K562 (cell line): ENCODE measurements at regions not wholly inside any gene's neighbourhood (a gene's known extent, or its start where the extent isn't known, plus 50 kb on each side); places are given as distances from the start of the nearest gene placed in this dataset.

Experiments used
- ATAC-seq: fragments of 200-7000 bp; cut with Tn5 transposase; 3 replicates; pipeline ENCODE4 v1.9.1; 2020; ENCODE audit warnings: moderate library complexity
- BruUV-seq: library from RNA; stranded (reverse); fragments of 400-500 nt; replicated peaks from 2 replicates; lab custom pipeline; 2021; lab: Mats Ljungman, UMichigan
- CTCF ChIA-PET: fragments of 300-600 bp; formaldehyde crosslinking; extraction: SDS; loops from one replicate; lab custom pipeline; 2021; ENCODE audit warnings: low intra/inter-chr PET ratio; lab: Yijun Ruan, JAX
- POLR2A ChIA-PET: fragments of 300-600, 350-650 bp; sonication (Branson Sonifier 250); formaldehyde crosslinking; extraction: SDS; loops from one replicate; lab custom pipeline; 2021; ENCODE audit warnings: antibody characterized with exemption, inconsistent platforms; lab: Yijun Ruan, JAX
- DNase-seq, 4 experiments: peaks; one replicate each; pipeline versions ENCODE4 v3.0.0 to v3.0.0-alpha.2; 2011 to 2018; ENCODE audit warnings: low spot score in 3 of 4, mixed read lengths in 3 of 4; ENCODE audit errors: extremely low read depth in 1 of 4
- FAIRE-seq: peaks from 2 replicates; lab custom pipeline; 2011; peaks lifted over from hg19 to GRCh38; lab: Jason Lieb, UNC
- H2AFZ ChIP-seq: 2 replicates; pipeline ENCODE4 v1.6.0; 2011; ENCODE audit warnings: low read depth, low read length, control low read depth, inconsistent platforms
- H3K27ac ChIP-seq: fragments of 200-600 bp; 3 replicates; pipeline ENCODE4 v1.8.0; 2011; ENCODE audit warnings: low read depth, mild to moderate bottlenecking, control low read depth, inconsistent platforms, low read length, moderate library complexity, mixed read lengths; ENCODE audit errors: extremely low read depth
- H3K27me3 ChIP-seq, 2 experiments: fragments of 300-600 bp in 1 of 2; 2 replicates in 1 of 2; 3 replicates in 1 of 2; pipeline versions ENCODE4 v1.6.0 to v1.8.0; 2011; ENCODE audit warnings: inconsistent platforms in 2 of 2, low read length in 2 of 2, mild to moderate bottlenecking in 1 of 2, mixed read lengths in 1 of 2, moderate library complexity in 1 of 2; ENCODE audit not compliant: control insufficient read depth in 2 of 2, insufficient read depth in 2 of 2
- H3K36me3 ChIP-seq: fragments of 300-600 bp; 3 replicates; pipeline ENCODE4 v1.8.0; 2011; ENCODE audit warnings: mild to moderate bottlenecking, low read length, inconsistent platforms; ENCODE audit not compliant: control insufficient read depth, insufficient read depth
- H3K4me1 ChIP-seq, 2 experiments: fragments of 200-600 bp in 1 of 2; replicated peaks in 1 of 2; 2 replicates in 1 of 2; 3 replicates in 1 of 2; pipeline versions ENCODE4 v1.5.1 to v1.8.0; 2011; ENCODE audit warnings: inconsistent platforms in 2 of 2, low read length in 2 of 2, mild to moderate bottlenecking in 1 of 2, mixed read lengths in 1 of 2, moderate library complexity in 1 of 2; ENCODE audit not compliant: control insufficient read depth in 2 of 2, insufficient read depth in 2 of 2
- H3K4me2 ChIP-seq: 2 replicates; pipeline ENCODE4 v1.6.1; 2011; ENCODE audit warnings: low read length, control low read depth, inconsistent platforms, mixed read lengths; ENCODE audit not compliant: insufficient read depth
- H3K4me3 ChIP-seq: fragments of 200-600 bp; sonication (generic), shearing (Covaris generic); 2 replicates; pipeline ENCODE4 v1.5.1; 2016; ENCODE audit warnings: control low read depth, inconsistent platforms
- H3K79me2 ChIP-seq: fragments of 200-600 bp; 3 replicates; pipeline ENCODE4 v1.8.0; 2011; ENCODE audit warnings: low read length, inconsistent platforms; ENCODE audit not compliant: control insufficient read depth, insufficient read depth
- H3K9ac ChIP-seq, 2 experiments: 2 replicates each; pipeline versions ENCODE4 v1.6.0 to v1.6.1; 2011; ENCODE audit warnings: low read depth in 2 of 2, low read length in 2 of 2, control low read depth in 1 of 2, inconsistent platforms in 1 of 2, mild to moderate bottlenecking in 1 of 2, mixed read lengths in 1 of 2; ENCODE audit not compliant: insufficient read depth in 1 of 2
- H3K9me1 ChIP-seq: one replicate; pipeline ENCODE4 v1.6.0; 2011; ENCODE audit warnings: inconsistent platforms, mild to moderate bottlenecking, low read length, moderate library complexity; ENCODE audit not compliant: control insufficient read depth, insufficient read depth
- H3K9me3 ChIP-seq: replicated peaks from 2 replicates; pipeline ENCODE4 v1.5.1; 2011; ENCODE audit warnings: low read depth, low read length, inconsistent platforms; ENCODE audit not compliant: control insufficient read depth, insufficient read depth
- H4K20me1 ChIP-seq: replicated peaks from 2 replicates; pipeline ENCODE4 v1.6.1; 2011; ENCODE audit warnings: low read length, inconsistent platforms, mixed read lengths; ENCODE audit not compliant: control insufficient read depth, insufficient read depth
- AFF4 ChIP-seq: sonication (generic); formaldehyde crosslinking; IDR thresholded peaks from 2 replicates; pipeline ENCODE4 v1.8.0; 2023; ENCODE audit warnings: mild to moderate bottlenecking, missing genetic modification reagents
- BMI1 ChIP-seq: fragments of 150-350 bp; IDR thresholded peaks from 2 replicates; pipeline ENCODE4 v1.6.1; 2014; ENCODE audit warnings: low read length
- GATA2 ChIP-seq: sonication (generic); formaldehyde crosslinking; IDR thresholded peaks from 2 replicates; pipeline ENCODE4 v1.4.0; 2020; ENCODE audit warnings: mild to moderate bottlenecking, missing genetic modification reagents
- KLF16 ChIP-seq: IDR thresholded peaks from 2 replicates; pipeline ENCODE4 v1.6.1; 2016; ENCODE audit warnings: antibody characterized with exemption
- WGBS: fragments of 100-300 bp; shearing (Covaris generic); methylation state at CpG from one replicate; pipeline ENCODE4 v1.1.6; 2016; ENCODE audit warnings: low coverage, mixed read lengths; ENCODE audit not compliant: insufficient coverage; ENCODE audit errors: missing lambda C conversion rate; 5-methylcytosine and 5-hydroxymethylcytosine counted together
- in situ Hi-C: fragments of 300-500 bp; cut with MboI; formaldehyde crosslinking; loops from 4 replicates; pipeline ENCODE4 v1.15.0; 2018; ENCODE audit warnings: inconsistent platforms, mixed read lengths
- intact Hi-C: fragments of 100-400 bp; cut with micrococcal nuclease; formaldehyde crosslinking; loops from 2 replicates; pipeline ENCODE4 v1.14.2; 2022
- TF ChIP-seq, protein P1 (sequence below): fragments of 450-650 bp; formaldehyde crosslinking; IDR thresholded peaks from 2 replicates; pipeline ENCODE4 v1.4.0; 2022; ENCODE audit warnings: missing genetic modification characterization

DNA sequence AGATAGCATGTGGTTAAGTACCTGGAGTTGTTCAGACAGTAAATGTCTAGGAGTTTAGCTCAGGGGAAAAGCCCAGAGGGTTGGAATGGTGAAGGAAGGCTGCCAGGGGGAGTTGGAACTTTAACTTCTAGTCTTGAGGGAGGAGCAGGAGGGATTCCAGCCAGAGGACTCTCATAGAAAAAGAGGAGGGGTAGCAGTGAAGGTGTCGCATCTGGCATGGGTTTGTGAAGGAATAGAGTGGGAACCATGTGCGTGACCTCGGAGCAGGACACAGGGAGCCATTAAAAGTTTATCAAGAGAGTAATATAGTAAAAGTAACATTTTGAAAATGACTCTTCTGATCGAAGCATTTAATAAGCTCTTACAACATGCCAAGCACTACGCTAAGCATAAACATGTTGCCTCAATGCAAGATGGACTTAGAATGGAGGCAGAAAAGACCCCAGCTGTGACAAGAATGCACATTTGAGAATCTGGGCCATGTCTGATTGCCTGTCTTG, 632.4 kb upstream of the CAMK1G start:
- TF ChIP-seq AFF4 (CRISPR knock-in tag) (no peak), GATA2 (CRISPR knock-in tag) (no peak), KLF16 (no peak), BMI1 (no peak)
- TF ChIP-seq, protein P1, sequence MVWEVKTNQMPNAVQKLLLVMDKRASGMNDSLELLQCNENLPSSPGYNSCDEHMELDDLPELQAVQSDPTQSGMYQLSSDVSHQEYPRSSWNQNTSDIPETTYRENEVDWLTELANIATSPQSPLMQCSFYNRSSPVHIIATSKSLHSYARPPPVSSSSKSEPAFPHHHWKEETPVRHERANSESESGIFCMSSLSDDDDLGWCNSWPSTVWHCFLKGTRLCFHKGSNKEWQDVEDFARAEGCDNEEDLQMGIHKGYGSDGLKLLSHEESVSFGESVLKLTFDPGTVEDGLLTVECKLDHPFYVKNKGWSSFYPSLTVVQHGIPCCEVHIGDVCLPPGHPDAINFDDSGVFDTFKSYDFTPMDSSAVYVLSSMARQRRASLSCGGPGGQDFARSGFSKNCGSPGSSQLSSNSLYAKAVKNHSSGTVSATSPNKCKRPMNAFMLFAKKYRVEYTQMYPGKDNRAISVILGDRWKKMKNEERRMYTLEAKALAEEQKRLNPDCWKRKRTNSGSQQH (CRISPR knock-in tag): no peak
- POLR2A ChIA-PET: no interaction called here
- H3K79me2 ChIP-seq: no peaks in the 10 kb centered on the region
- FAIRE-seq (no peak), DNase-seq (no peak), ATAC-seq (no peak)
- no peaks in the 10 kb centered on the region for H4K20me1 ChIP-seq
- CTCF ChIA-PET: no interaction called here
- in situ Hi-C loops (no loop called here), intact Hi-C loops (no loop called here)
- H3K9ac ChIP-seq: no peak overlapping the region
- no peak overlapping the region for H3K27ac ChIP-seq
- no peaks in the 10 kb centered on the region for H3K36me3 ChIP-seq
- no peaks in the 10 kb centered on the region for H3K9me3 ChIP-seq
- no peaks in the 10 kb centered on the region for H3K4me1 ChIP-seq
- H3K9me1 ChIP-seq: no peaks in the 10 kb centered on the region
- no peak overlapping the region for H2AFZ ChIP-seq
- under 1% methylated on average over 5 of the region's 5 CpGs for WGBS
- no peaks in the 10 kb centered on the region for H3K27me3 ChIP-seq
- no peak overlapping the region for H3K4me2 ChIP-seq
- no TSS peak for BruUV-seq
- no peak overlapping the region for H3K4me3 ChIP-seq
